Sigmoid colon (tissue), 4 donors: ENCODE measurements at regions not wholly inside any gene's neighbourhood (a gene's known extent, or its start where the extent isn't known, plus 50 kb on each side); places are given as distances from the start of the nearest gene placed in this dataset.

Source experiments
- CTCF ChIP-seq, 4 experiments: fragments of 450-650 bp in 3 of 4; fragments of 200-600 bp in 1 of 4; IDR thresholded peaks; one replicate each; pipeline ENCODE4 v1.5.1; 2016 to 2019; ENCODE audit warnings: antibody characterized with exemption in 4 of 4, mild to moderate bottlenecking in 3 of 4, moderate library complexity in 2 of 4
- POLR2AphosphoS5 ChIP-seq, 4 donors: sonication (generic); formaldehyde crosslinking; IDR thresholded peaks; one replicate each; pipeline ENCODE4 v1.6.1; 2017; ENCODE audit warnings: antibody characterized with exemption in 4 of 4

GRCh38 chr7:17558558-17559332 lies 260.3 kb downstream of the AHR start:
- TF ChIP-seq CTCF (IDR thresholded peaks at IDR 0.05), result no peak
- TF ChIP-seq POLR2AphosphoS5 (IDR thresholded peaks at IDR 0.05), result peak in 2 of 4 donors; percentile 16 to 42
